MM.1S (cell line): ENCODE measurements at regions not wholly inside any gene's neighbourhood (a gene's known extent, or its start where the extent isn't known, plus 50 kb on each side); places are given as distances from the start of the nearest gene placed in this dataset.

Experiments used
- EZH2 ChIP-seq: fragments of 300-600 bp; sonication (generic); optimal IDR thresholded peaks from 2 replicates; pipeline ENCODE3; 2017; ENCODE audit warnings: low read depth, mild to moderate bottlenecking, antibody characterized with exemption, low read length, mixed read lengths
- EZH2phosphoT487 ChIP-seq: fragments of 300-600 bp; sonication (generic); IDR thresholded peaks from 2 replicates; pipeline ENCODE4 v1.6.1; 2018; ENCODE audit warnings: antibody characterized with exemption, low read length
- TF ChIP-seq, protein P1 (sequence below): fragments of 300-600 bp; sonication (generic); IDR thresholded peaks from 2 replicates; pipeline ENCODE4 v1.5.1; 2016; ENCODE audit warnings: antibody characterized with exemption, low read length, mixed read lengths

DNA sequence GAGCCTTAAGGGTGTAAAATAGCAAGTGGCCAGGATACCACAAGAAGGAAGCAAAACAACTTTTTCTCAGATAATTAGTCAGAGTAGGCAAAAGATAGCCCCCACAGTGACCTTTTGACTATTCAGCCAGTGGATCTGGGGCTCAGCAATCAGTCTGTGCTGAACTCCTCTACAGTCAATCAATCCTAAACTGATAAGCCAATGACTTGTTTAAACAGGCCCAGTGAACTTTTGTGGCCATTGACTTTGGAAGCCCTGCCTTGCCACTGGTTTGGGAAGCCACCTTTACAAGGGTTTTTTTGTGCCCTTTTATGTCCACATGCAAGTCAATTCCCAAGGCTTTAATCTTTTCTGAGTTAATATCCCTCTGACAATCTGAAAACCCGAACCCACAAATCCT, 1565.0 kb upstream of the WWC1 start:
- TF ChIP-seq EZH2phosphoT487 (no peak), EZH2 (no peak)
- TF ChIP-seq, protein P1, sequence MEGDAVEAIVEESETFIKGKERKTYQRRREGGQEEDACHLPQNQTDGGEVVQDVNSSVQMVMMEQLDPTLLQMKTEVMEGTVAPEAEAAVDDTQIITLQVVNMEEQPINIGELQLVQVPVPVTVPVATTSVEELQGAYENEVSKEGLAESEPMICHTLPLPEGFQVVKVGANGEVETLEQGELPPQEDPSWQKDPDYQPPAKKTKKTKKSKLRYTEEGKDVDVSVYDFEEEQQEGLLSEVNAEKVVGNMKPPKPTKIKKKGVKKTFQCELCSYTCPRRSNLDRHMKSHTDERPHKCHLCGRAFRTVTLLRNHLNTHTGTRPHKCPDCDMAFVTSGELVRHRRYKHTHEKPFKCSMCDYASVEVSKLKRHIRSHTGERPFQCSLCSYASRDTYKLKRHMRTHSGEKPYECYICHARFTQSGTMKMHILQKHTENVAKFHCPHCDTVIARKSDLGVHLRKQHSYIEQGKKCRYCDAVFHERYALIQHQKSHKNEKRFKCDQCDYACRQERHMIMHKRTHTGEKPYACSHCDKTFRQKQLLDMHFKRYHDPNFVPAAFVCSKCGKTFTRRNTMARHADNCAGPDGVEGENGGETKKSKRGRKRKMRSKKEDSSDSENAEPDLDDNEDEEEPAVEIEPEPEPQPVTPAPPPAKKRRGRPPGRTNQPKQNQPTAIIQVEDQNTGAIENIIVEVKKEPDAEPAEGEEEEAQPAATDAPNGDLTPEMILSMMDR: no peak
